Right lobe of liver (tissue), 4 donors: ENCODE measurements at regions not wholly inside any gene's neighbourhood (a gene's known extent, or its start where the extent isn't known, plus 50 kb on each side); places are given as distances from the start of the nearest gene placed in this dataset.

Experiments used
- POLR2A ChIP-seq: fragments of 450-650 bp; IDR thresholded peaks from one replicate; pipeline ENCODE4 v1.6.1; 2017; ENCODE audit warnings: antibody characterized with exemption, mild to moderate bottlenecking
- TF ChIP-seq, protein P1 (sequence below), 4 donors: fragments of 200-600 bp in 3 of 4; fragments of 450-650 bp in 1 of 4; IDR thresholded peaks; one replicate each; pipeline versions ENCODE4 v1.5.1 to v1.8.0; 2016 to 2022; ENCODE audit warnings: antibody characterized with exemption in 4 of 4, mild to moderate bottlenecking in 2 of 4
- donor health status: DM: no; HTN: no; CAD: no.
- donor health status: DM: no; HTN: no; CAD: no.
- donor health status: DM: no; HTN: yes; CAD: no.

DNA sequence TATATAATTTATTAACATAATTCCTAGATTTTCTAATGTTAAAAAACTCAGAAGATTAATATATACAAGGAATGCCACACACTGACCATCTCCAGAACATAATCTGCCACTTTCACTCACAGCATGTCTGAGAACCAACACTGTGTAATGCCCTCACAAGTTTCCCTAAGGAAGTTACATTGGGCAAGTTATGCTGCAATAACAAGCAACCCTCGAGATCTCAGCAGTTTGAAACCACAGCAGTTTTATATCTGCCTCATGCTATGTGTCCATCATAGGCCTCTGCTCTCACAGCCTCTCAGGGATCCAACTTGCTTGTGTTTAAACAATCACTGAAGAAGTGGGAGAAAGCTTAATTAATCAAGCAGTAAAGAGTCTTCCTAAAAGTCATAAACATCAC lies 250.0 kb upstream of the SLC7A11 start:
- TF ChIP-seq, protein P1, sequence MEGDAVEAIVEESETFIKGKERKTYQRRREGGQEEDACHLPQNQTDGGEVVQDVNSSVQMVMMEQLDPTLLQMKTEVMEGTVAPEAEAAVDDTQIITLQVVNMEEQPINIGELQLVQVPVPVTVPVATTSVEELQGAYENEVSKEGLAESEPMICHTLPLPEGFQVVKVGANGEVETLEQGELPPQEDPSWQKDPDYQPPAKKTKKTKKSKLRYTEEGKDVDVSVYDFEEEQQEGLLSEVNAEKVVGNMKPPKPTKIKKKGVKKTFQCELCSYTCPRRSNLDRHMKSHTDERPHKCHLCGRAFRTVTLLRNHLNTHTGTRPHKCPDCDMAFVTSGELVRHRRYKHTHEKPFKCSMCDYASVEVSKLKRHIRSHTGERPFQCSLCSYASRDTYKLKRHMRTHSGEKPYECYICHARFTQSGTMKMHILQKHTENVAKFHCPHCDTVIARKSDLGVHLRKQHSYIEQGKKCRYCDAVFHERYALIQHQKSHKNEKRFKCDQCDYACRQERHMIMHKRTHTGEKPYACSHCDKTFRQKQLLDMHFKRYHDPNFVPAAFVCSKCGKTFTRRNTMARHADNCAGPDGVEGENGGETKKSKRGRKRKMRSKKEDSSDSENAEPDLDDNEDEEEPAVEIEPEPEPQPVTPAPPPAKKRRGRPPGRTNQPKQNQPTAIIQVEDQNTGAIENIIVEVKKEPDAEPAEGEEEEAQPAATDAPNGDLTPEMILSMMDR (IDR thresholded peaks at IDR 0.05): no peak
- TF ChIP-seq POLR2A: no peak
